ENCODE measurements at regions not wholly inside any gene's neighbourhood (a gene's known extent, or its start where the extent isn't known, plus 50 kb on each side); places are given as distances from the start of the nearest gene placed in this dataset.

DNA sequence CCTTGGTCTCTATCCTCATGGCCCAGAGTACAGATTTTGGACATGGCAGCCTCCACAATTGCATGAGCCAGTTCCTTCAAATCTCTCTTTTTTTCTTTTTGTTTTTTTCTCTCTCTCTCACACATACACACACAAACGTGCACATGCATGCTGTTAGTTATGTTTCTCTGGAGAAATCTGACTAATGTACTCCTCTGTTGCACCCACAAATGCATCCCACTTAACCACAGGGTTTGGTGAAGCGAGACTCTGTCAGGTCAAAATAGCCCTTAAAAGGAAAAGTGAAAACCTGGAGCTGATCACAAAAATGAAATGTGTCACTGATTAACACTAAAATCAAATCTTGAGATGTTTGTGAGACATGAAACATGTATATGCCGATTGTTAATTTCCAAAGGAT lies 374.6 kb upstream of the ARGLU1 start:
- H3K27me3 Mint-ChIP-seq, result no peaks in the 10 kb centered on the region
- H3K9me3 Mint-ChIP-seq, result peaks cover 12% of the 10 kb centered on the region
- H3K36me3 Mint-ChIP-seq (ENCODE audit: low read depth), result no peaks in the 10 kb centered on the region
- H3K27ac Mint-ChIP-seq, result no peak overlapping the region
- no peaks in the 10 kb centered on the region for H3K4me1 Mint-ChIP-seq (ENCODE audit: low read depth)
- no peak overlapping the region for H3K4me3 Mint-ChIP-seq
- intact Hi-C loops (cut with micrococcal nuclease), result no loop called here

DNA sequence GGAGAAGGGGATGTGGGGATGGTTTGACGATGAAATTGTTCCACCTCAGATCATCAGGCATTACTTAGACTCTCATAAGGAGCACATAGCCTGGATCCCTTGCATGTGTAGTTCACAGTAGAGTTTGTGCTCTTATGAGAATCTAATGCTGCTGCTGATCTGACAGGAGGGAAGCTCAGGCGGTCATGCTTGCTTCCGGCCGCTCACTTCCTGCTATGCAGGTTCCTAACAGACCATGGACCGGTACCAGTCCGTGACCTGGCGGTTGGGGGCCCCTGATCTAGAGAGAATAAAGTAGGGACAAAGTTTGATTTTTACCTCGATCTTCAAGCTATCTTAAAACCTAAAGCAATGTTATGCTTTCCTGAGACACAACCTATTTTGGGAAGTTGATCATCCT lies 373.8 kb upstream of the ARGLU1 start:
- H3K36me3 Mint-ChIP-seq (ENCODE audit: low read depth), result no peaks in the 10 kb centered on the region
- no peaks in the 10 kb centered on the region for H3K27me3 Mint-ChIP-seq
- H3K4me3 Mint-ChIP-seq, result no peak overlapping the region
- H3K27ac Mint-ChIP-seq, result no peak overlapping the region
- H3K4me1 Mint-ChIP-seq (ENCODE audit: low read depth), result no peaks in the 10 kb centered on the region
- H3K9me3 Mint-ChIP-seq, result peaks cover 19% of the 10 kb centered on the region
- intact Hi-C loops (cut with micrococcal nuclease), result no loop called here

DNA sequence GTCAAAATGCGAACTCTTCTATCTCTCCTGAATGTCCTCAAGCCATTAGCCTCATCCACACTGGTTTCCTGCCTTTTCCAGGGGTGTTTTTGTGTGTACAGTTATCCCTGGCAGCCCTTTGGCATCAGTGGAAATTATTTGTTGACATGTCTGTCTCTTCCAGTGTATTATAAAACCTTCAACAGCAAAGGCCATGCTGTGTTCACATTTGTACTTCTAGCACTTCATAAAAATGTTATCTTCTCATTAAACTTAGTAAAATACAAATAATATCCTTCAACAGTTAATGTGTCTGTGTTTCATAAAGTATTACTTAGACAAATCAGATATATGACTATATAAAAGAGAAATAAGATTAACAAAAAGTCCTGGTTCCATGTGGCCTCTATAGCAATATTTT lies 359.5 kb upstream of the ARGLU1 start:
- H3K36me3 Mint-ChIP-seq (ENCODE audit: low read depth), result no peaks in the 10 kb centered on the region
- no peaks in the 10 kb centered on the region for H3K4me1 Mint-ChIP-seq (ENCODE audit: low read depth)
- intact Hi-C loops (cut with micrococcal nuclease), result no loop called here
- no peaks in the 10 kb centered on the region for H3K27me3 Mint-ChIP-seq
- H3K9me3 Mint-ChIP-seq, result no peaks in the 10 kb centered on the region
- H3K4me3 Mint-ChIP-seq, result no peak overlapping the region
- no peak overlapping the region for H3K27ac Mint-ChIP-seq

DNA sequence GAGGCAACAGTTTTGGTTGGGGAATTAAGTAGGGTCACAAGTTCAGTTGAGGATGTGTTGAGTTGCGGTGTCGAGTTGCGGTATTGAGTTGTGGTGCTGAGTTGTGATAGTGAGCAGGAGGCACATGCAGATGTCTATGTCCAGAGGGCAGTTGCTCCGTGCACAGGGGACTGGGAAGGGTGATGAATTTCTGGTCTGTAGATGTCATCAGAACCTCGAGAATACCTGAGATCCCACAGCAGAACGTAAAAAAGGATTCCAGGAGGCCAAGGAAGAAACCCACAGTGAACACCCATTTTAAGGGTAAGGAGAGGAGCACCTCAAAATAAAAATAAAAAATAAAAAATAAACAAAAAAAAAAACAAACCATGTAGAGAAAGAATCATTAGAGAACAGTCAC lies 354.4 kb upstream of the ARGLU1 start:
- peaks cover 15% of the 10 kb centered on the region for H3K27me3 Mint-ChIP-seq
- H3K9me3 Mint-ChIP-seq, result no peaks in the 10 kb centered on the region
- intact Hi-C loops (cut with micrococcal nuclease), result no loop called here
- H3K4me3 Mint-ChIP-seq, result no peak overlapping the region
- no peaks in the 10 kb centered on the region for H3K36me3 Mint-ChIP-seq (ENCODE audit: low read depth)
- no peak overlapping the region for H3K27ac Mint-ChIP-seq
- H3K4me1 Mint-ChIP-seq (ENCODE audit: low read depth), result peaks cover 11% of the 10 kb centered on the region

DNA sequence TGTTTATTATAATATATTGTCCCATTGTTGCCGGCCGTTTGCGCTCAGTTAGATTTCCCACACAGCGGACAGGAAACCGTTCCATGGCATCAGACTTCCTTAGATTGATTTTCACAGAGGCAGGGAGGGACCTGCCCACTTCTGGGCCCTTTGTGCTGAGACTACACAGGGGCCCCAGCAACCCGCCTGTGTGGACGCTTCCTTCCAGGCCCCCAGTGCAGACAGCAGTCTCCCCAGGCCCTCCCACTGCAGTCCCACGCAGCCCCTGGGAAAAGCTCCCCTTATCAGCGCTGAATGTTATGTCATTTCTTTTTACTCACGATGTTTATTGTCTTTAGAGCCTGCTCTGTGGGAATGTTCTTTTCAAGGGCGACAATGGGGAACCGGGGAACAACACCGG lies 351.7 kb upstream of the ARGLU1 start:
- Mint-ChIP-seq H3K27me3 (peaks cover 28% of the 10 kb centered on the region), H3K4me1 (ENCODE audit: low read depth) (peaks cover 11% of the 10 kb centered on the region), H3K27ac (no peak overlapping the region), H3K4me3 (no peak overlapping the region), H3K36me3 (ENCODE audit: low read depth) (no peaks in the 10 kb centered on the region), H3K9me3 (no peaks in the 10 kb centered on the region)
- intact Hi-C loops (cut with micrococcal nuclease), result loop anchor here (5.0 kb wide), 1 partner anchor 382 kb away; the partner anchor contains the start of gene EFNB2

DNA sequence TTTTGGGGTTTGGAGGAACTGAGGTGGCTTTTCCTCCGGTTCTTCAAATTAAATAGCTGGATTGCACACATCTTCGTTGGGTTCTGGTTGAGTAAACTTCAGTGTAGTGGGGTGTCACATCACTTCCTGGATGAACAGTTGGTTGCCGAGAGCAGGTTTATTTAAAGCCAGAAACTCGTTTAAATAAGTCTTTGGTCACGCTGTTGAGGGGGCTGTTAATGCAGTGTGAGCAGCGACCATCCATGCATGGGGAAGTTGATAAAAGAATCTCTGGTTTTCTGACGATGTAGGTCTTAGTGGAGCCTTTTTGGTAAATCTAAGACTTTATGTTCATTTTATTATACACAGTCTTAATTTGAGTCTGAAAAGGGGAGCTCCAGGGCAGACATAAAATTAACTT lies 351.2 kb upstream of the ARGLU1 start:
- intact Hi-C loops (cut with micrococcal nuclease), result loop anchor here (5.0 kb wide), 1 partner anchor 382 kb away; the partner anchor contains the start of gene EFNB2
- Mint-ChIP-seq H3K9me3 (no peaks in the 10 kb centered on the region), H3K4me1 (ENCODE audit: low read depth) (peaks cover 11% of the 10 kb centered on the region), H3K27ac (no peak overlapping the region), H3K27me3 (peaks cover 29% of the 10 kb centered on the region), H3K4me3 (no peak overlapping the region), H3K36me3 (ENCODE audit: low read depth) (no peaks in the 10 kb centered on the region)

DNA sequence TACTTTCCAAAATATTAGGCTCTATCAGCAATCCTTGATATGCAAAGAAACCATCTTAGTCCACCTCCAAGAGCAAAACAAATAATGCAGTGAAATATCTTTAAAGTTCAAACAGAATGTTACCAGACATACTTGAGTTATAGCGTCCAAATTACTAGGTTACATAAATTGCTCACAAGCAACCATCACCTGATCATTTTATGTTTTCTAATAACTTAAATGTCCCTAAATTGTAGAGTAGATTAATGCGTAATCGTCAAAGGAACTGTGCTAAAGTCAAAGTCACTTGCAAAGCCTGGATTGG lies 350.6 kb upstream of the ARGLU1 start:
- Mint-ChIP-seq H3K9me3 (no peaks in the 10 kb centered on the region), H3K27ac (no peak overlapping the region), H3K4me3 (no peak overlapping the region), H3K4me1 (ENCODE audit: low read depth) (peaks cover 11% of the 10 kb centered on the region), H3K36me3 (ENCODE audit: low read depth) (no peaks in the 10 kb centered on the region), H3K27me3 (peaks cover 31% of the 10 kb centered on the region)
- intact Hi-C loops (cut with micrococcal nuclease), result loop anchor here (5.0 kb wide), 1 partner anchor 381 kb away; the partner anchor contains the start of gene EFNB2

DNA sequence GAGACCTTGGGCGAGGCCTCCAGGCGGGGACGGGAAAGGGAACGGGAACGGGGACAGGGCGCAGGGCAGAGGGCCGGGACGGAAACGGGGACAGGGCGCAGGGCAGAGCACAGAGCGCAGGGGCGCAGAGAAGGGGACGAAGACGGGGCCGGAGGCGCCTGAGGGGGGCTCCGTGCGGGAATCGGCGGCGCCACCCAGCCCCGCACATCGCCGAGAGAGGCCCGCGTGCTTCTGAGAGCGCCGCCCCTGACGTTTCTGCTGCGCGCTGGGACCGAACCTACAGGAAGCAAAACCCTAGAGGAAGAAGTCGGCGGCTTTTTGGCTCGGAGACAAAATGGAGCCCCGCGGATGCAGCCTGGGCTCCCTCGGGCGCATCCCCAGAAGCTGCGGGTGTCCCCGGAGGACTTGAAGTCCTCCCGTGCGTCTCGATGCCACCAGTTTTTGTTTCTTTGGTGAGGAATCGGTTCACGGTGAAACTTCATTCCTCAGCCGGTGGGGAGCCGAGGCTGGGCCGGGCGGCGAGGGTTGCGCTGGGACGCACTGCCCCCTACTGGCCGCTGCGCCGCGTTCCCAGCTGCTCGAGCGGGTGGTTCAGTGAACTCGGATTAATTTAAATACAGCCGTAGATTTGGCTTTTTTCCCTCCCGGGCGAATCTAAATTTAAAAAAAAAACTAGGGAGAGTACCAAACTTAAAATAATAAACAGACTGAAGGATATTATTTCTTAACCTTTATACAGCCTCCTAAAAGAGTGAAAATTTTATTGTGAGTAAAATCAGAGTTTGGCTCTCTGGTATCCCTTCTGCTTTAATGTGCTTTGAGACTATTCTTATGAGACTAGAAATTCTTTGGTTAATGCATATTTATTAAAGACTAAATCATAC lies 350.0 kb upstream of the ARGLU1 start:
- Mint-ChIP-seq H3K4me3 (peak overlapping the region; percentile 83), H3K36me3 (ENCODE audit: low read depth) (no peaks in the 10 kb centered on the region), H3K4me1 (ENCODE audit: low read depth) (peaks cover 11% of the 10 kb centered on the region), H3K27ac (peak overlapping the region; percentile 82), H3K9me3 (no peaks in the 10 kb centered on the region), H3K27me3 (peaks cover 33% of the 10 kb centered on the region)
- intact Hi-C loops (cut with micrococcal nuclease), result loop anchor here (5.0 kb wide), 1 partner anchor 381 kb away; the partner anchor contains the start of gene EFNB2

DNA sequence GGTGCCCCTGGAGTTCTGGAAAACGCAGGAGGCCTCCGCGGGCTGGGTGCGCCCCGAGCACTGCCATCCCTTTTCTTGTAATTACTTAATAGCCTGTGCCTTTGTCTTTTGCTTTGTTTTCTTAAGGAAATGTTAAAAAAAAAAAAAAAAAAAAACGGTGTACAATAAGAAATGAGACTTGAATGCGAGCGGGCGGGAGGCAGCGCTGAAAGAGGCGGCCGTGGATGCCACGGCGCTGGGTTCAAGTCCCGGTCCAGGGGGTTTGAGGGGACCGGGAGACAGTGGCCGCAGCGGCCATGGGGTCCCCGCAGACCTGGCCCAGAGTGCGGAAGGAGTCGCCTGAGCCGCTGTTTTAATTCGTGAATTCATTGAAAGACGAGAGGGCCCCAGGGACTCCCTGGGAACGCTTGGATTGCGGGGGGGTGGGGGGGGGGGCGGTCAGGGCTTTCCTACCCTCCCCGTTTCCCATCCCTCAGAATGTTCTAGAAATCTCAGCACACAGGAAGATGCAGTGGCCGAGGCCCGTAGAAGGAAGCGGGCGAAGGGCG lies 349.2 kb upstream of the ARGLU1 start:
- H3K4me1 Mint-ChIP-seq (ENCODE audit: low read depth), result peaks cover 11% of the 10 kb centered on the region
- H3K9me3 Mint-ChIP-seq, result no peaks in the 10 kb centered on the region
- H3K4me3 Mint-ChIP-seq, result peak overlapping the region; percentile 83
- intact Hi-C loops (cut with micrococcal nuclease), result loop anchor here (5.0 kb wide), 1 partner anchor 380 kb away; the partner anchor contains the start of gene EFNB2
- H3K27me3 Mint-ChIP-seq, result peaks cover 33% of the 10 kb centered on the region
- peak overlapping the region; percentile 82 for H3K27ac Mint-ChIP-seq
- no peaks in the 10 kb centered on the region for H3K36me3 Mint-ChIP-seq (ENCODE audit: low read depth)

DNA sequence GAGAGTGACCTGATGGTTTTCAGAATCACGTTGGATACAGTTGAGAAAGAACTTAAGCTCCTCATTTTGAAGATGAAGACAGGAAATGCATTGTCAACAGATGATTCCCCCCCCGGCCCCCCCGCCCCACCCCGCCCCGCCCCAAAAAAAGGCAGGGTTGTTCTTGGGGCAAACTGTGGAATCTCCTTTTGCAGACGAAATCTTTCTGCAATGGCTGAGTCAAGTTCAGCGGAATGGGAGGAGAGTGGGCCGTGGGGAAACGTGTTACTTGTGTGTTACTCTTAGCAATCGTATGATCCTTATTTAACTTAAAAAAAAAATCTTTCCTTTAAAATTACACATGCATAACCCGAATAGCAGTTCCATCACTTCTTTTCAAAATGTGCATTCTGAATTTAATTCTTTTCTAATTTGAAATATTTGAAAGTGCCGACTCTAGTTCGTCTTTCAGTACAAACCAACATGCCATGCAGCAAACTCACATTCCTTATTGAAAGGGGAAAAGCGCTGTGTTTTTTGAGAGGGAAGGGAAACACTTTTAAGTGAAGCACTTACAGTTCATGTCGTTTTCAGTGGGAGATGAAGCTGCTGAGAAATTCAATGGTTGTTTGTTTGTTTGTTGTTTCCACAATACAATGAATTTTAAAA lies 348.5 kb upstream of the ARGLU1 start:
- Mint-ChIP-seq H3K36me3 (ENCODE audit: low read depth) (no peaks in the 10 kb centered on the region), H3K4me3 (peak overlapping the region; percentile 83)
- intact Hi-C loops (cut with micrococcal nuclease), result loop anchor here (5.0 kb wide), 1 partner anchor 379 kb away; the partner anchor contains the start of gene EFNB2

DNA sequence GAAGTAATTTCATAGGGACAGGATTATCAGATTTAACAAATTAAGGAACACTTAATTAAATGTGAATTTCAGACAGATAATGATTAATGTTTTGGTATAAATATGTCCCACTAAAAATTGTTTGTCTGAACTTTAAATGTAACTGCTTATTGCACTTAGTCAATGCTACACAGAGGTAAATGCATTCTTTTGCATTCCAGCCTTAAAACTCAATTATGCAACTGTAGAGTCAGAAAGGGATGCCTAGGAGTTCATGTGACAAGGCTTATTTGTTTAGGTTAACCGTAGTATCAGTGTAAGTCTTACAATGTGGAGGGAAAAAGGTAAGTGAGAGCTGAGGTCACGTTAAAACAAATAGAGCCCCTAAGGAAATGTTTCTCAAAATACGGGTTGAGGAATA lies 347.2 kb upstream of the ARGLU1 start:
- no peak overlapping the region for H3K4me3 Mint-ChIP-seq
- intact Hi-C loops (cut with micrococcal nuclease), result loop anchor here (5.0 kb wide), 1 partner anchor 378 kb away; the partner anchor contains the start of gene EFNB2
- H3K9me3 Mint-ChIP-seq, result no peaks in the 10 kb centered on the region
- H3K36me3 Mint-ChIP-seq (ENCODE audit: low read depth), result no peaks in the 10 kb centered on the region
- H3K27ac Mint-ChIP-seq, result no peak overlapping the region
- peaks cover 33% of the 10 kb centered on the region for H3K27me3 Mint-ChIP-seq
- peaks cover 11% of the 10 kb centered on the region for H3K4me1 Mint-ChIP-seq (ENCODE audit: low read depth)

More for the DNA sequence above, 348.5 kb upstream of the ARGLU1 start:
- no peaks in the 10 kb centered on the region for H3K9me3 Mint-ChIP-seq
- peaks cover 11% of the 10 kb centered on the region for H3K4me1 Mint-ChIP-seq (ENCODE audit: low read depth)
- H3K27ac Mint-ChIP-seq, result no peak overlapping the region
- H3K27me3 Mint-ChIP-seq, result peaks cover 33% of the 10 kb centered on the region

DNA sequence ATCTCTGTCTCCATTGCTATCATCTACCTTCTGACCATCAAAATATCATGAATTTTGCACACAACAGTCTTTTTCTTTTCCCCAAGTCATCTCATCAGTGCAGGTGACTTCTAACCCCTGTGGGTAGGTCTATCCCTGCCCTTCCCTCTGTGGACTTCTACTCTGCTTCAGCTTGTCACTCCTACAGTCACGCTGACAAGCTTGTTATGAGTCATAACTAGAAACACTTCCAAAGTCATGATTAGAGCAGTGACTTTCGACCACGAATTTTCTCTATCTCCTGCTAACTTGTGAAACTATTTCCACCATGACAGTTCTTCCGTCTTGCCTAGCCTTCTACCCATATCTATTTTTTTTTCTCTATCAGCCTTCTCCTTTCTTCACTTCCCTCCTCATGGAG lies 343.7 kb upstream of the ARGLU1 start:
- no peak overlapping the region for H3K27ac Mint-ChIP-seq
- intact Hi-C loops (cut with micrococcal nuclease), result no loop called here
- no peaks in the 10 kb centered on the region for H3K36me3 Mint-ChIP-seq (ENCODE audit: low read depth)
- peaks cover 12% of the 10 kb centered on the region for H3K27me3 Mint-ChIP-seq
- H3K9me3 Mint-ChIP-seq, result no peaks in the 10 kb centered on the region
- no peaks in the 10 kb centered on the region for H3K4me1 Mint-ChIP-seq (ENCODE audit: low read depth)
- H3K4me3 Mint-ChIP-seq, result no peak overlapping the region

DNA sequence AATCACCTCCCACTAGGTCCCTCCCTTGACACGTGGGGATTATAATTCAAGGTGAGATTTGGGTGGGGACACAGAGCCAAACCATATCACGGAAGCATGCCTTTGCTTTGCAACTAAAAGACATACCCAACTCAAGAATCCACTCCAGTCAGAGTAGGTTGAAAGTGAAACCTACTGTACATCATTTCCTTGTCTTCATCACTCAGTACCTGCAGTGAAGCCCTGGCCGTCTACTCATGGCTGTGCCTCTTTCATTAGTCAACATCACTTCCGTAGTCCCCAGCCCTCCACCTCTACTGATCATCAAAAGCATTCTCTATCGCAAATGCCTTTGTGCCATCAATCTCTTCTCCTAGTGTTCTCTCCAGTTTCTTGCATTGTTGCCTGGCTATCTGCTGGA lies 343.1 kb upstream of the ARGLU1 start:
- Mint-ChIP-seq H3K27ac (no peak overlapping the region), H3K4me3 (no peak overlapping the region), H3K4me1 (ENCODE audit: low read depth) (no peaks in the 10 kb centered on the region), H3K36me3 (ENCODE audit: low read depth) (no peaks in the 10 kb centered on the region), H3K9me3 (no peaks in the 10 kb centered on the region), H3K27me3 (peaks cover 11% of the 10 kb centered on the region)
- intact Hi-C loops (cut with micrococcal nuclease), result no loop called here

DNA sequence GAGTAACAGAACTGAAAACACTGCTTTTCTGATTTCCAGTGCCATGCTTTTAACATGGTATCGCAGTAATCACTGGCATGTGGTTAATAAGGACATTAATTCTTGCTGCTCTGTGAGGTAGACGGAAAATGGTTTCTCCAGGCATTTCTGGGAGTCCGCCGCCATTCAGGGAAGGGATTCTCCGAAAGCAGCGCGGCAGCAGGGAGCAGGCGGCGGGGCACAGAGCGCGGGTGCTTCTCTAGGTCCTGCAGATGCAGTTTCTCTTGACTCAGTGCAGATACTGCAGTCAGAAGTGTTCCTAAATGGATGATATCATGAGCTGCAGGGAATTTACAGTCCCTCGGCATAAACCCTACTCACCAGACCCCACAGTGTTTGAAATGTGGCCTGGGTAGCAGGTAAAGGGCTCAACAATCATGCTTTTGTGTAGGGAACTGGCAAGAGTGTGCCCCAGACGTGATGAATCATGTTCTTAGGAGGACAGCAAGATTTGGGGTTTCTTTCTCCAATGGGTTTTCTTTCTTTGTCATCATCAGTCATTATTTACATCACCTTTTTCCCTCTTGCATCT lies 338.6 kb upstream of the ARGLU1 start:
- Mint-ChIP-seq H3K36me3 (ENCODE audit: low read depth) (no peaks in the 10 kb centered on the region), H3K4me3 (no peak overlapping the region), H3K27me3 (no peaks in the 10 kb centered on the region), H3K4me1 (ENCODE audit: low read depth) (no peaks in the 10 kb centered on the region), H3K9me3 (no peaks in the 10 kb centered on the region), H3K27ac (no peak overlapping the region)
- intact Hi-C loops (cut with micrococcal nuclease), result no loop called here

Data from dendritic cell treated with granulocyte-macrophage colony-stimulating factor and Interleukin-4, amounts not matched to agents 40 ng/mL and 50 ng/mL, for 4 days (primary cell).